Breast epithelium (tissue), 3 donors: ENCODE measurements at regions not wholly inside any gene's neighbourhood (a gene's known extent, or its start where the extent isn't known, plus 50 kb on each side); places are given as distances from the start of the nearest gene placed in this dataset.

Experiments
- CTCF ChIP-seq, 3 donors: fragments of 450-650 bp; IDR thresholded peaks; one replicate each; pipeline ENCODE4 v1.5.1; 2016 to 2017; ENCODE audit warnings: antibody characterized with exemption in 3 of 3, mild to moderate bottlenecking in 3 of 3, moderate library complexity in 3 of 3
- POLR2AphosphoS5 ChIP-seq, 3 donors: sonication (generic); formaldehyde crosslinking; IDR thresholded peaks; one replicate each; pipeline ENCODE4 v1.6.1; 2017; ENCODE audit warnings: antibody characterized with exemption in 3 of 3

- TF ChIP-seq CTCF (IDR thresholded peaks at IDR 0.05) (no peak), POLR2AphosphoS5 (IDR thresholded peaks at IDR 0.05) (no peak)
Measured at GRCh38 chr10:20427821-20428220, 469.3 kb downstream of the NEBL start.
